GM21529 (cell line): ENCODE measurements at regions not wholly inside any gene's neighbourhood (a gene's known extent, or its start where the extent isn't known, plus 50 kb on each side); places are given as distances from the start of the nearest gene placed in this dataset.
"Not testable (repeated sequence)": the region's sequence is repeated elsewhere in the genome, so short reads cannot be mapped to it uniquely, and the experiment has no call there.

Source experiments
- ATAC-seq: cut with Tn5 transposase; IDR thresholded peaks from one replicate; pipeline ENCODE4 v1.9.1; 2021; ENCODE audit not compliant: unreplicated experiment

DNA sequence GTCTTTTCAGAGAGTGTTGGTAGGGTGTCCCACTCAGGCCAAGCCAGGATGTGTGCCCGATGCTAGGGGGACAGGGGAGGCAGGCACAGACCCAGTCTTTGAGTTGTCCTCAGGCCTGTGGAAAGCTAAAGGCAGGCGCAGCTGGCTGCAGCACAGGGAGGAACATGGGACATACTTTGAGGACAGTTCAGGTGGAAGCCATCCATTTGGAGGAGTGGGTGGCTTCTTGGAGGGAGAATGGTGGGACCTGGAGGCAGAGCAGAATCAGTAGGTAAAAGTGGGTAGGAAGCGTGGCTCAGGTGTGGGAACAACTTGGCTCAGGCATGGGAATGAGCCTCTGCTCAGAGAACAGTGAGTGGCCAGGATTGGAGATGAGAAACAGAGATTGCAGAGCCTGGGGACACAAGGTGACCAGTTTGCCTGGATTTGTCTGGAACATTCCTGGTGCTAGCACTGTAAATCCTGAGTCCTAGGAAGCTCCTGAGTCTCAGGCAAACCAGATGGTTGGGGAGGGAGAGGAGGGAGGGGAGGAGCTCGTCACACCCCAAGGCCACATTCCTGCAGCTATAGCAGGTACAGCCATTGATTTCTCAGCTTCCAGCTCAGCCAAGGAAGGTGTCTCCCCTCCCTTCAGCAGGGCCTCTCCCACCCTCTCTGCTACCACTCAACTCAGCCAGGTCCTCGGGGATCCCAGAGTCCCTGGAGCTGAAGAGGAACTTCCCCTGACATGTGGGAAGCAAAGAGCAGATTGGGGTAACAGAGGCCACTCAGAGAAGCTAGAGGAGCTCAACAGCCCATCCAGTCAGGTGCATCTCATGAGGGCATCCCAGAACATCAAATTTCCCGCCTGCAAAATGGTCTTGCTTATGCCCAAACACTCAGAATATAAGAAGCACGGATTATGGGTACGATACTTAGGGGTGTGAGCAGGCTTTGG, 65.2 kb upstream of the TINAGL1 start:
- no peak for ATAC-seq

DNA sequence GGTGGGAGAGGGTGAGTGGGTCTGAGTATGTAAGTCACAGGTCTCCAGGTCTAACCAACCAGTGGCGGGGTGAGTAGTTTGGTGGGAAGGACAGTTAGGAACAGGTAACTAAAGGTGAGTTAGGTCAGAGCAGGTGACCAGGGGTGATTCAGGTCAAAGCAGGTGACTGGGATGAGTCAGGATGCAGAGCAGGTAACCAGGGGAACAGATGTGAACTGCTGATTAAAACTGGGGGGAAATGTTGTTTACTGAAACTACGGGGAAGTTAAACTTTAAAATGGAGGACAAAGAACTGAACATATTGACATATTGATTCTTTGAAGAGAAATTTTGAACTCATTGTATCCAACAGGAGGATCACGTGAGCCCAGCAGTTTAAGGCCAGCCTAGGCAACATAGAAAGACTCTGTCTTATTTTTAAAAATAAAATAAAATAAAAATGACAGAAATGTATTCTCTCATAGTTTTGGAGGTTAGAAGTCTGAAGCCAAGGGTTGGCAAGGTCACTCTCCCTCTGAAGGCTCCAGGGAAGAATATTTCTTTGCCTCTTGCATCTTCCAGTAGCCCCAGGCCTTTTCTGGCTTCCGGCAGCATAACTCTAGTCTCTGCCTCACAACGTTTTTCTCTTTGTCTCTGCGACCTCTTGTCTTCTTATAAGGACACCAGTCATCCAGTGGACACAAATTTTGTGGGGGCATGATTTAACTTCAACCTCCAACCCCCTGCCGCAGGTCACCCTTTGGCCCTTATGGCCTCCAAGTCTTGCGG, 64.3 kb upstream of the TINAGL1 start:
- no peak for ATAC-seq

DNA sequence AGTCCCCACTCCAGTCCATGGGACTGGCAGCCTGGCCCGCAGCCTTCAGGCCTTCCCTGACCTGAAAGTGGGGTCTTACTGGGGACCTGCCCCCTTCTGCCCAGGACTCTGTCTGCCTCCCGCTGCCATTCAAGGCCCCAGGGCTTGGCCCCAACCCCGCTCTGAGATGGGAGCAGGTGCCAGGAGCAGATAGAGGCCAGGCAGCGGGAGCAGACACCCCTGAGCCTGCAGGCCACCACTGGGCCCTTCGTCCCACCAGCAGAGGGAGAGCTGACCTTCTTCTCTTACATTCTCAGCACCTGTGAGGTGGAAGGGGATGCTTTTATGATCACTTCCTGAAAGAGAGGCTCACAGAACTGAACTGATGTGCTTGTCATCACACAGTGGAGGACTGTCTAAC, 62.2 kb upstream of the TINAGL1 start:
- ATAC-seq, result no peak

DNA sequence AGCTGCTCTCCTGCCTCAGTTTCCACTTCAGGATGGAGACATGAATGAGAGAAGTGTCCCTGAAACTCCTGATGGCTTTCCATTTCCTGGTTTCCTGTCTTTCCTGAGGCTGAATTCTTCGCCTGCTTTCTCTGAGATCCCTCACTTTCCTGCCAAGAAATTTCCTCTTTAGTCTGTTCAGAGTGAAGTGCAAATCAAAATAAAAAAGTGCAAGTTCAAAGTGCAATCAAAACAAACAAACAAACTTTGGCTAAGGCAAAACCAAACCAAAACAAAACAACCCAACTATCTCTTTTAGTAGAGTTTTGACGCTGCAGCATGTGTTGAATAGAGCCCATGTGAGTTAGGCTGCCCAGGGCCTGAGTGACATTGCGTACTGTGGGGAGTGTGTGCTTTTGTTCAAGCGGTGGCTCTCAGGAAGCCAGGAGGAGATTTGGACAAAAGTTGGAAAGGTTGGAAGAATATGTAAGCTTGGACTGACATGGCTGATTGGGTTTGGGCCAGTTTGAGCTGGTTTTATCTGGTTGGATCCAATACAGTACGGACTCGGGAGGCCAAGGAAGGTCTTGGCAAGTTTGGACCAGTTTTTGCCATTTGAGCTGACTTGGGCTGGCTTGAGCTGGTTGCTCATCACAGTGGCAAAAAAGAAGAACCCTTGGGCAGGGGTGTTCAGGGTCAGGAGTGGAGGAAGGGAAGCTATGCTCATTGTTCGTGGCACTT, 61.1 kb upstream of the TINAGL1 start:
- no peak for ATAC-seq

DNA sequence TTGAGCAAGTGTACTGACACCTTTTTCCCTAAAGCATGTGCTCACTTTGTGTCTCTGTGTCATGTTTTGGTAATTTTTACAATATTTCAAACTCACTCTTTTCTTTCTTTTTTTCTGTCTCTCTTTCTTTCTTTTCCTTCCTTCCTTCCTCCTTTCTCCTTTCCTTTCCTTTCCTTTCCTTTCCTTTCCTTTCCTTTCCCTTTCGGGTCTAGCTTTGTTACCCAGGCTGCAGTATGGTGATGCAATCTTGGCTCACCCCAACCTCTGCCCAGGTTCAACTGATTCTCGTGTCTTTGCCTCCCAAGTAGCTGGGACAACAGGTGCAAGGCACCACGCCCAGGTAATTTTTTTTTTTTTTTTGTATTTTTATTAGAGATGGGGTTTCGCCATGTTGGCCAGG, 60.4 kb upstream of the TINAGL1 start:
- no peak for ATAC-seq

DNA sequence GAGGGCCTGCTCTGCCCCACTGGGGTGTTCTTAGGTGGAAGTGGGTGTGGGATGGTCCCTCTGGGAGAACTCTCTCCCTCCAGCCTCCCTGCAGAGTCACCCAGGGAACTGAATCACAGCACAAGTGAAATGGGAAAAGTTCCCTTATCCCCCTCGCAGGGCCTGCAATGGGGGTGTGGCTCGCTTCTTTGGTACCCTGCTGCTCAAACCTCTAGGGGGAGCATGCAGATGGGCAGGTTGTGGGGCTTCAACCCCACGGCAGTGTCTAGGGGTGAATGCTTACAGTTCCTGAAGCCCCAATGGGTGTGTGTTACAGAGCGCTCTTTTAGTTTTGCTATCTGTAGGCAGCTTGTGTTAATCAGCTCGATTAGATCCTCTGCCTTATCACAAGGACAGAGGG, 59.0 kb upstream of the TINAGL1 start:
- ATAC-seq, result no peak

DNA sequence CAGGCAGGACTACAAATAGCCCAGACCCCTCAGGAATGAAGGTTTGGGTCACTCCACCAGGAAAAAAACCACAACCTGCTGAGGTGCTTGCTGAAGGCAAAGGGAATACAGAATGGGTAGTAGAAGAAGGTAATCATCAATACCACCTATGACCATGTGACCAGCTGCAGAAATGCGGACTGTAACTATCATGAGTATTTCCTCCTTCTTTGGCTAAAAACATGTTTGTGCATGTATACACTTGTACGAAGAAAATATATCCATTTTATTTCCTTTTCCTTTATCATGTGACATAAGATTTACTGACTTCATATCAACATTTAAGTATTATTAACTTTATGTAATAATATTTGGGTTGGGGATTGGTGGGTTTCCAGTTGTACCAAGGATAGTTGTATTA, 58.3 kb upstream of the TINAGL1 start:
- not testable (repeated sequence) for ATAC-seq

DNA sequence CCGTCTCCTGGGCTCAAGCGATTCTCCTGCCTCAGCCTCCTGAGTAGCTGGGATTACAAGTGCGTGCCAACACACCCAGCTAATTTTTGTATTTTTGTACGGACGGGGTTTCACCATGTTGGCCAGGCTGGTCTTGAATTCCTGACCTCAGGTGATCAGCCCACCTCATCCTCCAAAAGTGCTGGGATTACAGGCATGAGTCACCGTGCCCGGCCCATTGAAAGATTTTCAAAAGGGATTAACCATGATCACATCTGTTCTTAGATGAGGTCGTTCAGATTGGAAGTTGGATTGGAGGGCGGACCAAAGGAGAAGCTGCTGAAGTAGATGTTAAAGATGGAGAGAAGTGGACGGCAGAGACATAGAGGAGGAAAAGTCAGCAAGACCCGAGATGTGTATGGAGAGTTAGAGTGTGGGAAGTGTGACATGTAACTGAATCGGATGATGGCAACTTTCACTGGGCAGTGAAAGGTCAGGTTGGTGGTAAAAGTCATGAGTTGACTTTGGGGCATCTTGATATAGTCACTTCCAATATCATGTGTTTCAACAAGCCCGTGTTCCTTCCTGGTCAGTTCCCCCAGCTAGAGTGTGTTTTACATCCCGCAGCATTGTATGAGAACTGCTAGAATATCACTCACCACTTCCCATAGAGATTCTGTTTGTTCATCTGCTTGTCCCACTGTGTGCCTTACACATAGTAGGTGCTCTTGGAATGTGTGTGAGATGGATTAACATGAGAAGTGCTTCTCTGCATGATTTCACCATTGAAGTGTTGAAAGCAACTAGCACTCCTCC, 54.4 kb upstream of the TINAGL1 start:
- ATAC-seq, result no peak

DNA sequence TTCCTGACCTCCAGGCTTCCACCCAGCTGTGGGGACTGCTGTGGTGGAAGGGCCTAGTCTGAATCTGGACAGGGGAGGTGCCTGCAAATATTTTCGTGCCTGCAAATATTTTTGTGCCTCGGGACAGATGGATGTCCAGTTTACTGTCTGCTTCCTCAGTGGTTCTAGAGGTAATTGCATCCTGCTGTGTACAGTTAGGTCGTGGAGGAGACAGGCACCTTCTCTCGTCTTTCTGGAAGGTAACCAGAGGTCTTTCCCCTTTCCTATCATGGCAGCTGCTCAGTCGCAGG, 53.8 kb upstream of the TINAGL1 start:
- ATAC-seq, result no peak

DNA sequence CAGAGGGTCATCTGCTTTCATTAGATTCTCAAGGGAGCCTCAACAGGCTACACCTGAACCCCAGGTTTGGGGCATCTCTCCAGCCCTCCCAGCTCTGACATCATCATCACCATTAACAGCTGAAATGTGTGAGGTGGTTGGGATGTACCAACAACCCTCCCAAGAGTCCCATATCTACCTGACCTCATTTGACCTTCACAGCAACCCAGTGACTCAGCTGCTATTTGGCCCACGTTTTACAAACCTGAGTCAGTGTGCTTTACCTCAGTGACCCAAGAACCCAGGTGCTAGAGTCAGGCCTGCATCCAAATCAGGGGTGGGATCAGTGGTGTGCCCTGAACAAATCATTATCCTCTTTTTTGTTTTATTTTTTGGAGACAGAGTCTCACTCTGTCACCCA, 53.3 kb upstream of the TINAGL1 start:
- no peak for ATAC-seq

DNA sequence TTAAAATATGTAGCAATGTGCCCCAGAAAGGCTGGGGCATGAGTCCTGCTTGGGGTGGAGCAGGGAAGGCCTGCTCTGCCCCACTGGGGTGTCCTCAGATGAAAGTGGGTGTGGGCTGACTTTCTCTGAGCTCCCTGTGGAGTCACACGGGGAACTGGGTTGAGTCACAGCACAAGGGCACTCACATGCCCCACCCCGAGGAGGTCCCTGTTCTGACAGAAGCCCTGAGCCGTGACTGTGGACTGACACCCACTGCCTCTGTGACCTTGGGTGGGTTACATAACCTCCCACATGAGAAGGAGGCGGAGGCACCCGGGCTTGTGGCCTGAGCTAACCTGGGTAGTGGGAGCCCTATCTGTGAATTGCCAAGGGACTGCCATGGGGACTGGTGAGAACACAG, 52.5 kb upstream of the TINAGL1 start:
- ATAC-seq, result no peak

DNA sequence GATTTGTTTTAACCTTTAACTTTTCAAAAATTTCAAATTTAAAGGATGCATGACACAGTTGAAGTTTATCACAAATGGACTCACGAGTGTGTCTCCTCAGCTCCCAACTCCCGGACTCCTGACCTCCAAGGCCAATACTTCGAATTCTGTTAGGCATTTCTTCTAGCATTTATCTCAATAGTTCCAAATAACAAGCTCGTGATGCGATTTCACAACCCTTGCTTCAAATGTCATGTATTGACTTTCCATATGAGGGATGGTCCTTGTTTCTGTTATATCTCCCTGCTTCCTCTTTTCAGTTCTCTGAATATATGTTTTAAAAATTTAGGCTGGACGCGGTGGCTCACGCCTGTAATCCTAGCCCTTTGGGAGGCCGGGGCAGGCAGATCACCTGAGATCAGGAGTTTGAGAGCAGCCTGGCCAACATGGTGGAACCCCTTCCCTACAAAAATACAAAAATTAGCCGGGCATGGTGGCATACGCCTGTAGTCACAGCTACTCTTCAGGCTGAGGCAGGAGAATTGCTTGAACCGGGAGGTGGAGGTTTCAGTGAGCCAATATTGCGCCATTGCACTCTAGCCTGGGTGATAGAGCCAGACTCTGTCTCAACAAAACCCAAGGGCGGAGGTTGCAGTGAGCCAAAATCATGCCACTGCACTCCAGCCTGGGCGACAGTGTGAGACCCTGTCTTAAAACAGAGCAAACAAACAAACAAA, 52.0 kb upstream of the TINAGL1 start:
- ATAC-seq, result no peak
